ENCODE measurements at regions not wholly inside any gene's neighbourhood (a gene's known extent, or its start where the extent isn't known, plus 50 kb on each side); places are given as distances from the start of the nearest gene placed in this dataset.

DNA sequence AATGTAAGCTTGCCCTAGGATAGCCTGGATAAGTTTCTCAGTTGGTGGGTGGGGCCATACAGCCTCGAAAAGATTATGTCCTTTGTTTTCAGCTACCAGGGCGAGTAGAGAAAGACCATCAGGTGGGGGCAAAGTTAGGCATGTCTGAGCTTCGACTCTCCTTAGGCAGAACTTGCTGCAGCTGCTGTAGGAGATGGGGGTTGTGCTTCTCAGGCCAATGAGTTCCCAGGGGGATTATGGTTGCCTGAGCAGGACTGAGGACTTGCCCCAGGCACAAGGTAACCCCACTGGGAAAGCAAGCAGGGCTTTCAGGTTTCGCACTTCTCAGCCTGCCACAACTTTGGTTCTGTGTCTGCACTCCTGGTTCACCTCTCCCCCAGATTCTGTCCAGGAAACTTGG is 173.4 kb upstream of the SESN3 start:
- DNase-seq (ENCODE audit: low read depth in 2 of 2, low spot score in 1 of 2) = no peak

DNA sequence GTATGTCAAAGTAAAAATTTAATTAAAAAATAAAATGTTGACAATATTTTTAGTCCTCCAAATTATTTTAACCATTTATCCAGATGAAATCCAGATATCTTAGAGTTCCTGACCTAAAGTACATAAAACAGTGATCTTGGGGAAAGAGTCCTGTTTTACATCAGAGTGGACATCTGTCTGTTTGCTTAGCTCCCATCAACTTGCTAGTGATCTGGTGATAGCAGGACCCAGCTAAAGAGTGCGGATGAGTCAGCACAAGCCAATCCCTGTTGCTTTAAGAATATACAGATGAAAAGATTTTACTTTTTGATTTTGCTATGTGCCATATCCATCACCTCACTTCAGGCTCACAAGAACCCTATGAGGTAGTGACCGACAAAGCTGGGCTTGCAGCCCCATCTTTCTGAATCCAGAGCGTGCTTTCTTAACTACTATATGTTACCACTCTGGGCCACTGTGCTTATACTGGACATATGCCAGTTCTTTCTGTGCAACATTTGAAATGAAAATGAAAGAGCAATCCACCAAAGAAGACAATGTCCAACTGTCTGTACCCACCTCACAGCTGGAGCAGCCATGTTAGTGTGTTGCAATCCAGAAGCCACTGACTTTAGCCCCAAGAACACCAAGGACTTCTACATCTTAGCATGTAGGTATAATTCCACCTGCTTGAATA is 167.6 kb upstream of the SESN3 start:
- no peak for DNase-seq (ENCODE audit: low read depth in 2 of 2, low spot score in 1 of 2)

DNA sequence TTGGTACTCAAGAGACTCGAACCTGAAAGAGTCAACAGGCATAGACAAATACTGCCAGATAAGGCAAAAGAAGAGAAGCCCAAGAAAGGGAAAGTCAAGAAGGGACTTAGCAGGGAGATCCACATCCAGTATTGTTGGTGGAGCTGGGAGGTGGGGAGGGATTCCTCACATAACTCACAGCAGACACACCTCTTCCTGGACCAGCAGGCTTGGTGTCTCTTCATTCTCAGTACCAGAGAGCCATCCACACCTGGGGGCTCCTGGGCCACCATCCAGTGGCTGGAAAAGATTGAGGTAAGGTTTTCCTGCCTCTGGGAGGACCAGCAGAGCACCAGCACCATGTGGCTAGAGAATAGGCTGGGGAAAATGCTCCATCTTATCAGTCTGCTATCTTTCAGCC is 161.6 kb upstream of the SESN3 start:
- no peak for DNase-seq (ENCODE audit: low read depth in 2 of 2, low spot score in 1 of 2)

DNA sequence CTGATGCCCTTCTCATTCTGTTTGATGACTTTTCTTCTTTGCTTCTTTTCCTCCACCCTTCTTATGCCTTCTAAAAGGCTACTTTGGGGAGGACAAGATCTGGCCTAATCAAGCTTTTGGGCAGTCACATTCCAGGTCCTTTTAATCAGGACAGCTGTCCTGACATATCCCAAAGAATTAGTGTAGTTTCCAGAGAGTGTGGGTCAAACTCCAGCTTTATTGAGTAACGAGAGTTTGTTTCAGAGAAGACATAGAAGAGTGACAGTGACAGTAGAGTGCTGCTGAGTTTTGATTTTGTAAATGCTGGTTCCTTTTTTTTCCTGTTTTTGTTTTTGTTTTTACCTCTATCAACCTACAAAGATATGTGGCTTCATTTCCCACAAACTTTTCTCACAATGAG is 158.4 kb upstream of the SESN3 start:
- DNase-seq (ENCODE audit: low read depth in 2 of 2, low spot score in 1 of 2) = no peak

DNA sequence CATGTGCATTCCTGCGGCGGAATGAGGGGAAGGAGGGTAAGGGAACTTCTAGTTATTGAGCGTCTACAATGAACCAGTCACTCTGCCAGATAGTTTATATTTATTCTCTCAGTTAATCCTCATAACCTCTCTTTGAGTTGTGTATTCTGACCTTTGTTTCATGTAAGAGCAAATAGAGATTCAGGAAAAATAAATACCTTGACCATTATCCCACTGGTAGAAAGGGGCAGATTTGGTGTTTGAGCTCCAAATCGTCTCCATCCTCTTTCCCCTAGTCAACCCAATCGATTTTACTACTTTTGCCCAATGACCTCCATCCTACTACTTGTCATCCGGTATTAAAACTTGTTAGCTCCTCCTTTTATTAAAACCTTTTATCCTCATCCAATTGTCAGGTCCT is 157.1 kb upstream of the SESN3 start:
- no peak for DNase-seq (ENCODE audit: low read depth in 2 of 2, low spot score in 1 of 2)

DNA sequence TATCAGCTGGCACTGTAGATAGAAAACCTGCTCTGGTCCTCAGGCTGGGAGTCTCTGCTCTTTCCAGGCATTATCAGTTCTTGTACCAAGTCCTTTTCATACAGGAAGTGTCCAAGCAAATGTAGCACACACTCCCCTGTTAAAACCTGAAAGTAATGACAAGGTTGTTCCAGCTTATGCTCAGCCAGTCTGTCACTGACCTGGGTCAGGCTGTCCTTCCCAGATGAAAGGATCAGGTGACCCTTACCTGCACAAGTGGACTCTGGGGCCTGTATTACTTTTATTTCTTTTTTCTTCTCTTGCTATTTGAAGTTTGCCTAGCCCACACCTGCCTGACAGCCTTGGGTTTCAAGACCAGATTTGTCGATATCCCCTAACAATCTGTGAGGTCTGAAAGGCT is 156.3 kb upstream of the SESN3 start:
- no peak for DNase-seq (ENCODE audit: low read depth in 2 of 2, low spot score in 1 of 2)

DNA sequence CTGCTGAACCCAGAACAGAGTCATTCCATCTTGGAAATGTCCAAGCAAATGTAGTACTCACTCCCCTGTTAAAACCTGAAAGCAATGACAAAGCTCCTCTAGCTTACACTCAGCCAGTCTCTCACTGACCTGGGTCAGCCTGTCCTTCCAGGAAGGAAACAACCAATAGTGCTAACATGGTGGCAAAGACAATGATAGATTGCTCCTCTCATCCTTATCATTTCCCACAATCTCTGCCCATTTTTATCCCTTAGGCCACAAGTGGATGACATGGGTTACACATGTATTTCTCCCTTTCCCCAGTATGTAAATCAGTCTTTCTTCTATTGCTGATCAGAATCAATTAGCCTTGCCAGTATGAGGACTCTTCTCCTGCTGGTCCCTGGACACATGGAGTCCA is 154.6 kb upstream of the SESN3 start:
- DNase-seq (ENCODE audit: low read depth in 2 of 2, low spot score in 1 of 2) = no peak

DNA sequence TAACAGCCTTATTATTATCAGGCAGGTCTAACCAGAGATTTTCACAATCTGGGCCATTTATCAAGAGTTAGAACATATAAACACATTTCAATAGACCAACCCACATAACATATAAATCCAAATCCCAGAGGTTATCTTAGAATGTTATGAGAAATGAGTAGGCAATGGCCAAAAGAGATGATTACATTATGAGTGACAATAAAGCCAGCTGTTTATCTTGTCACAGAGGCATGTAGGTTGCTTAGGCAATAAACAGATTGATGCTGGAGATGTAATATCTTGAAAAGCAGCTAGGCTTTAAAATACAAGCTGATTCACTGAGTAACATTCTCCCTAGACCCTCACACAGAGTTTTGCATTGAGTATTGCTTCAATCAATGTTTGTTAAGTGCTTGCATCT is 148.5 kb upstream of the SESN3 start:
- no peak for DNase-seq (ENCODE audit: low read depth in 2 of 2, low spot score in 1 of 2)

DNA sequence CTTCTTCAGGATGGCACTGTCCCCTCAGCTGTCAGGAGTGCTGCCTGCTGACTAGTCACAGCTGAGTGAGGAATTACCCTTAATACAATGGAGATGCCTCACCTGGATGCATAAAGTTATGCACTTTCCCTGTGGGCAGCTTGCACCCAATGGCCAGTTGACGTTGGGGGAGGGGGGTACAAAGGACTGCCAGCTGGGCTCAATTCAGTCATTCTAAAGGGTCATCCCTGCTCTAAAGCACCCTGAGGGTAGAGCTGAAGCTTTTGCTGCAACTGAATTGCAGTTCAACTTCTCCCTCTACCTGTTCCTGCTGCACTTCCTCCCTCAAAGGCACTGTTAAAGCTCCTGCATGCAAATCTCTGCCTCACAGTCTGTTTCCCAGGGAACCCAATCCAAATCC is 147.8 kb upstream of the SESN3 start:
- DNase-seq (ENCODE audit: low read depth in 2 of 2, low spot score in 1 of 2) = no peak

DNA sequence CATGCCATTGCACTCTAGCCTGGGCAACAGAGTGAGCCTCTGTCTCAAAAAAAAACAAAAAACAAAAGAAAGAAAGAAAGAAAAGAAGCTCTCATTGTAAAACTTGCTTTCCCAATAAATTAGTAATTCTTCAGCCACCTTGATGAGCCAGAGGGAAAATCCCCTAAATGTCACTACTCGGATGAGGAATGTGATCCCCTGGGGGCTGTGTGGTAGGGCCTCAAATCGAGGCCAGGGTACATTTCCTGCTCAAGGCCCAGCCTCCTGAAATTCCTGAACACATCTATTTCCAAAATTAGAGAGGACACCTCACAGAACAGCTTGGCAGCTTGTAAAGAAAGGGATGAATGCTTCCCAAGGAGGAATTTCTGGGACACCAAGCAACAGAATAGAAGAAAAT is 147.1 kb upstream of the SESN3 start:
- no peak for DNase-seq (ENCODE audit: low read depth in 2 of 2, low spot score in 1 of 2)

DNA sequence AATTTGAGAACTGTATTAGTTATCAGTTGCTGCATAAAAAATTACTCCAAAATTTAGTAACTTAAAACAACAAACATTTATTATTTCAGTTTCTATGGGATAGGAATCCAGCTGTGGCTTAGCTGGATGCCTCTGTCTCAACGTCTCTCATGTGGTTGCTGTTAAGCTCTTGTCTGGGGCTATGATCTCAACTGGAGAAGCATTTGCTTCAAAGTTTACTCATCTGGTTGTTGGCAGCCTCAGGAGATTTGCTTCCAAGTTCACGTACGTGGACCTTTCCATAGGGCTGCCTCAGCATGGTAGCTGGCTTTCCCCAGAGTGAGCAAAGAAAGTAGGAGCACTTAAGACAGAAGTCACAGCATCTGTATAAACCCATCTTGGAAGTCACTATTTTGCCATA is 144.9 kb upstream of the SESN3 start:
- no peak for DNase-seq (ENCODE audit: low read depth in 2 of 2, low spot score in 1 of 2)

DNA sequence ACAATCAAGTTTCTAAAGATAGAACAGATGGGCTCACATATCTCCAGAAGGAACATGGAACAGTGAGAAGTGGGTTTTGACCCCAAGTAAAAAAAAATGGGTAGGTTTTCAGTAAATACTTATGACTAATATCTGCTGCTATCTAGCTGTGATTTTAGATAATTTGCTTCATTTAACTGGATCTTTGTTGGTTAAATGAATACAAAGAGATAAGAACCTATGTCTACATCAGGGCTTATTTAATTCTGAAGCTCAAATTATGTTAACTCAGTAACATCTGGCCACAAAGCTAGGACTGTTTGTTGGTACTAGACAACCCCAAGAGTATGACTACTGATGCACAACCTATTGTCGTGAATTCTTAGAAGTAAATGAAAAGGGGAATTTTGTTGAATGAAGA is 144.4 kb upstream of the SESN3 start:
- DNase-seq (ENCODE audit: low read depth in 2 of 2, low spot score in 1 of 2) = no peak

DNA sequence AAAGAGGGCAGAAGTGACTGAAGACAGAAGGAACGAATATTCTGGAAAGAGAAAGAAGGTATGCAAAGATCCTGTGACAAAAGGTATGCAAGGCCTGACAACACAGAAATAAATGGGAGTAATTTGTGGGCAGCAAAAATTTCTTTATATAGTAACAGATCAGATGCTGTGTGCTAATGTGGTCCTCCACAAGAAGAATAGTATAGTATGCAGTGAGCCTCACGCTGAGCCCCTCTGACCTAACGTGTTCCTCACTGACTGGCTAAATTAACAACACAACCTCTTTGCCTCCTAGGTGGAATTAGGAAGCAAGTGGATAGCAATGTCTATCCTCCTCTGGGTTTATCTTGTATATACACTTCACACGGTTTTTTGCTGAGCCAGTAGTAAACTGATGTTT is 143.1 kb upstream of the SESN3 start:
- DNase-seq (ENCODE audit: low read depth in 2 of 2, low spot score in 1 of 2) = no peak

DNA sequence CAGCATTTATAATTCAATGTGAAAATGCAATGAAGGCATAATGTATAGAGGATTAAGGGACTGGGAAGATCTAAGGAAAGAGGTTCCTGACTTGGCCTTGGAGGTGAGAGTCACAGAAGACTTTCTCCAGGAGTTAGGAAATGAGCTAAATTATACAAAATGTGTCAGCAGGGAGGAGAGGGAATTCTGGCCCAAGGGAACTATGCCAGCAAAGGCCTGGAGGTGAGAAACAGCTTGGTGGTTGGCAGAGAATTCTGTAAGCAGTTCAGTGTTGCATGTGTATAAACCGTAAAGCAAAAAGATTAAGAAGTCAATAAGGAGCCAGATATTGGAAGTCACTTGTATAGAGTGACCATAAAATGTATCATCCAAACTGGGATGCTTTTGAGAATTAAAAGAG is 142.2 kb upstream of the SESN3 start:
- DNase-seq (ENCODE audit: low read depth in 2 of 2, low spot score in 1 of 2) = no peak

DNA sequence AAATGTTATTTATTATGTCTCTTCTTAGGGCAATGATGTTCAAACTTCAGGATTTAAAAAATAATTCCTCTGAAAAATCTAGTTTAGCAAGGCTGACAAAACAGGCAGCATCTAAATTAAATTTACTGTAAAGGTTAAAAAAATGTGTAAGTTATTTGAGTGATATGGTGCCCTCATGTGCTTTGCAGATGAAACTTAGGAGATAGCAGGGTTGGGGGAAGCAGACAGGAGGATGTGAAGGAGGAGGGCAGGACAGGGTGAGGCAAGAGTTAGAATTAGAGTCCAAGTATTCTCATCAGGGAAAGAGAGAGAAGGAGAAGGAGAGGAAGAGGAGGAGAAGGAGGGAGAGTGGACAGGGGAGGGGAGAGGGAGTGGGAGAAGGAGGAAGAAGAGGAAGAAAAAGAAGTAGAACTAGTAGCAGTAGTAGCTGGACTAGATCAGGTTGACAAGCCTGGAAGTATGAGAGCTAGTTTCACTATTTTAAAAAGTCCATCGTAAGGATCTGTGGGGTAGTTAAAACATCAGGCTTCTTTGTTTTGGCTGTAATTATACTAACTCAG is 141.2 kb upstream of the SESN3 start:
- DNase-seq (ENCODE audit: low read depth in 2 of 2, low spot score in 1 of 2) = no peak

DNA sequence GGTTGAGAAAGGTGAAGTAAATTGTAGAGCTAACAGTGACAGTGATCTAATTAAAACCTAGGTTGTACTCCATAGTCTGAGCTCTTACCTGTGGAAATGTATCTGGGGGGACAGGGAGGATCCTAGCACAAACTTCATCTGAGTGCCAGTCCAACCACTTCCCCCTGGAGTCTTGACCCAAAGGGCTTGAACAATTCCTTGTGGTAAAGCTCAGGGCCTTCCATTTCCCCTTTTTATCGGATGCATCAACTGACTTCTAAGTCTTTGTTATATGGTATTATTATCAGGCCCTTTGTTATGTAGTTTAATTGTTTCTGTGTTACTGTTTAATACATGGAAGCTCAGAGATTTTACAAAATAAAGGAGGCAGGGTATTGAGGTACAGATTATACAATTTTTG is 140.2 kb upstream of the SESN3 start:
- no peak for DNase-seq (ENCODE audit: low read depth in 2 of 2, low spot score in 1 of 2)

DNA sequence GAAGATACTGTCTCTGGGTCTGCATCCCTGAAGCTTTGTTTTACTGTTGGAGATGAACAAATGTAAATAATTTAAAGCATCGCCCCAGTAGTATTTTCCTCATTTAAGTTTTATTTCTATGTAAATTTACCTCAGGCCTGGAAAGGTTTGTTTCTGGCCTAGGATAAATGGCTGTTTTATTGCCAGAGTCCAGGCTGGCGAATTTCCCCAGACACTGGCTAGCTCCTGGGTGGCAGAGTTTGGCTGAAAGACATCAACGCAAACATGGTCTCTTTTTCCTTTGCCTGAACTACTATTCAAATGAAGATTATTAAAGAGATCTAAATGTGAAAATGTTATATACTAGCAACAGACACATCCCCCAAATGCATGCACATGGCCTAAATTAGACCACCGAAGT is 136.7 kb upstream of the SESN3 start:
- no peak for DNase-seq (ENCODE audit: low read depth in 2 of 2, low spot score in 1 of 2)

DNA sequence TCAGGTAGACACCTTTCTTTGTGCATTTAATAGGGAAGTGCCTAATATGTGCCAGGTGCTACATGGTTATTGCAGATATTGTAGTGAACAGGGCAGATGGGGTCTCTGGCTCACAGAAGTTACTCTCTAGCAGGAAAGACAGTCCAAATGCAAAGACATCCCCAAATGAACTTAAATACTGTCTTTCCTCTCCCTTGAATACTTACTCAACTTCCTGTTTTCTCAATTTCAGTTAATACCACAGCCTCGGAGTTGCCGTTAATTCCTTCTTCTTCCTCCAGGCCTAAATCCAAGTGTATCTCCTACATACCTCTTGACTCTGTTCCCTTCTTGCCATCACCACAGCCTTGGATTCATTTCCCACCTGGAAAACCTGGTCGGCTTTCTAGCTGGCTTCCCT is 134.3 kb upstream of the SESN3 start:
- DNase-seq (ENCODE audit: low read depth in 2 of 2, low spot score in 1 of 2) = no peak

DNA sequence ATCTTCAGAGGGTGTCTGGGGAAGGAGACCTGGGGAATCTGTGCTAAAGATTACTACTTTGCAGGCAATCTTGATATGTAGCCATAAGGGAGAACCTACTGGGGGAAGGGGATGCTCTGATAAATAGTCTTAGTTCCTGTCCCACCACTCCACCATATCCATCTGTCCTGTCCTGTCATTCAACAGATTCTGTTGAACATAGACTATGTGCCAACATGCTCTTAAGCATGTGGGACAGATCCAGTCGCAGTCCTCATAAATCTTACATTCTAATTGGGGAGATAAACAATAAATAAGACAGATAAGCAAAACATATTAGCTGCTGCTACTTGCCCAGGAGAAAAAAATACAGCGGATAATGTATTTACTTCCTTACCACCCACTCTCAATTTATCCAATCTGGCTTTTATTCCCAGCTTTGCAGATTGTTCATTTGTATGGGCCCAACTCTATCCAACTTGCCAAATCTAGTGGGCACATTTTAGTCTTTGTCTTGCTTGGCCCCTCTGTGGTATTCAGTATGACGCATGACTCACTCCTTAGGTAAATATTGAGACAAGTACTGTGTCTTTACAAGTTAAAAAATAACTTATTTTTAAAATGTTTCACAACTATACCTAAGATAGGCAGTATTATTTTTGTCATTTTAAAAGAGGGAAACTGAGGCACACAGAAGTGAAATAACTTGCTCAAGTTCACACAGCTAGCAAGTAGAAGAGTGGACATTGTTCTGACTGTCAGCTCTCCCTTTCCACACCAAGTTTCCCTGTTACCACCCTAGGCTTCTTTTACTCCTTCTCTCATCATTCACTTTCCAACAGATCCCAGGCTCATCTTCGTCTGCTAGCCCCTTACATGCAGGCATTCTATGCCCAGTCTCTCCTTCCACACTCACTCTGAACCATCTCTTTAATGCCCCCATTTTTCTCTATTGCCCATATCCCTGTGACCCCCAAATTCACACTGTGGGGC is 133.6 kb upstream of the SESN3 start:
- no peak for DNase-seq (ENCODE audit: low read depth in 2 of 2, low spot score in 1 of 2)

DNA sequence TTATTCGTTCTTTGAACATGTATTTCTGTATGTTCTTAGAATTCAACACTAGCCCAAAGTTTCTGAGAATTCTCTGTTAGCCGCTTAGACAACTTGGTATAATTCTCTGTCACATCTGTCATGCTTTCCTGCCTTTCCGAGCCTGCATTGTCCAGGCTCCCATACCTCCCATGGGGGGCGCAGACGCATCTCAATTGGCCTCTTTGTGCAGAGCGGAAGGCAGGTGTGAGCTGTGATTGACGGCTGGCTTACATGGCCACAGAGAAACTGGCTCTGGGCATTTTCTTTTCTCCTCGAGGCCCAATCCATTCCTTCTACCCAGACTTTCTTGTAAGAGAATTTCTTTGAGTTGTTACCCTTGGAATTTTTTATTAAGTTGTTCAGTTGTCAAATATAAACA is 132.7 kb upstream of the SESN3 start:
- DNase-seq (ENCODE audit: low read depth in 2 of 2, low spot score in 1 of 2) = no peak

DNA sequence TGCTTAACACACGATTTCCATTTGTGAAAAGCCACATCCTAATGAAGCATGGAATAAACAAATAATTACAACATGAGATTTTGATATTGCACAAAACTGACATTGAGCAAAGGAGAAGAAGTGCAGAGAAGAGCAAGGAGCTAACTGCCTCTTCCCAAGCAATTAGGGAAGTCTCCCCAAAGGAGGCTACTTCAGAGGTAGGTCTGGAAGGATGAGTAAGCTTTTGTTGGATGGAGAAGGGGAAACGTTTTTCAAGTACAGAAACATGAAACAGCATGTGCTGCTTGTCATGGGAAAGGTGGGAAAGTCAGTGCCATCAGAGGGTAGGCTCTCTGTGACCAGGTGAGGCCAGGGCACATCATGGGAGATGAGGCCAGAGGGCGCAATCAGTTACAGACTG is 132.2 kb upstream of the SESN3 start:
- no peak for DNase-seq (ENCODE audit: low read depth in 2 of 2, low spot score in 1 of 2)

DNA sequence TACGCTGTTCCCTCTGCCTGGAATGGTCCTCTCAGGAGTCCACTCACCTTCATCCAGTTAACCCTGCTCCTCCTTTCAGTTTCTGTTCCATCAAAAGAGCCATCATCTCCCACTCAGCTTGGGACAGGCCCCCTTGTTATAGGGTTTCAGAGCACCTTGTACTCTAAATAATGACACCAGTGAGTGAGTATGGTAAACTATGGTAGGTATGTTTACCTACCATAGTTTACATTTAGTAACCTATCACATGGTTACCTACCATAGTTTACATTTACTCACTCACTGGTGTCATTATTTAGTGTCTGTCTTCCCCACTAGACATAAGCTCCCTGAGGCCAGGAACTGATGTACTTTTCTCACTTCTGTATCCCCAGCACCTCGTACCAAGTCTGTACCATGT is 130.2 kb upstream of the SESN3 start:
- DNase-seq (ENCODE audit: low read depth in 2 of 2, low spot score in 1 of 2) = no peak

Measured in stimulated activated CD8-positive, alpha-beta memory T cell treated with anti-CD3 and anti-CD28 coated beads, Interleukin-4, amount 100 ng/mL, for 1 hour (primary cell).